K562 (cell line): ENCODE measurements at regions not wholly inside any gene's neighbourhood (a gene's known extent, or its start where the extent isn't known, plus 50 kb on each side); places are given as distances from the start of the nearest gene placed in this dataset. TPM values are rescaled to one million over a fixed set of nuclear protein-coding genes. Genes with fewer than 3 reads are reported as not detected.
"Not testable (repeated sequence)": the region's sequence is repeated elsewhere in the genome, so short reads cannot be mapped to it uniquely, and the experiment has no call there.

Experiments used
- ATAC-seq: fragments of 200-7000 bp; cut with Tn5 transposase; 3 replicates; pipeline ENCODE4 v1.9.1; 2020; ENCODE audit warnings: moderate library complexity
- BruUV-seq: library from RNA; stranded (reverse); fragments of 400-500 nt; replicated peaks from 2 replicates; lab custom pipeline; 2021; lab: Mats Ljungman, UMichigan
- CTCF ChIA-PET: fragments of 300-600 bp; formaldehyde crosslinking; extraction: SDS; loops from one replicate; lab custom pipeline; 2021; ENCODE audit warnings: low intra/inter-chr PET ratio; lab: Yijun Ruan, JAX
- POLR2A ChIA-PET: fragments of 300-600, 350-650 bp; sonication (Branson Sonifier 250); formaldehyde crosslinking; extraction: SDS; loops from one replicate; lab custom pipeline; 2021; ENCODE audit warnings: antibody characterized with exemption, inconsistent platforms; lab: Yijun Ruan, JAX
- DNase-seq, 4 experiments: peaks; one replicate each; pipeline versions ENCODE4 v3.0.0 to v3.0.0-alpha.2; 2011 to 2018; ENCODE audit warnings: low spot score in 3 of 4, mixed read lengths in 3 of 4; ENCODE audit errors: extremely low read depth in 1 of 4
- FAIRE-seq: peaks from 2 replicates; lab custom pipeline; 2011; peaks lifted over from hg19 to GRCh38; lab: Jason Lieb, UNC
- H2AFZ ChIP-seq: 2 replicates; pipeline ENCODE4 v1.6.0; 2011; ENCODE audit warnings: low read depth, low read length, control low read depth, inconsistent platforms
- H3K27ac ChIP-seq: fragments of 200-600 bp; 3 replicates; pipeline ENCODE4 v1.8.0; 2011; ENCODE audit warnings: low read depth, mild to moderate bottlenecking, control low read depth, inconsistent platforms, low read length, moderate library complexity, mixed read lengths; ENCODE audit errors: extremely low read depth
- H3K27me3 ChIP-seq, 2 experiments: fragments of 300-600 bp in 1 of 2; 2 replicates in 1 of 2; 3 replicates in 1 of 2; pipeline versions ENCODE4 v1.6.0 to v1.8.0; 2011; ENCODE audit warnings: inconsistent platforms in 2 of 2, low read length in 2 of 2, mild to moderate bottlenecking in 1 of 2, mixed read lengths in 1 of 2, moderate library complexity in 1 of 2; ENCODE audit not compliant: control insufficient read depth in 2 of 2, insufficient read depth in 2 of 2
- H3K36me3 ChIP-seq: fragments of 300-600 bp; 3 replicates; pipeline ENCODE4 v1.8.0; 2011; ENCODE audit warnings: mild to moderate bottlenecking, low read length, inconsistent platforms; ENCODE audit not compliant: control insufficient read depth, insufficient read depth
- H3K4me1 ChIP-seq, 2 experiments: fragments of 200-600 bp in 1 of 2; replicated peaks in 1 of 2; 2 replicates in 1 of 2; 3 replicates in 1 of 2; pipeline versions ENCODE4 v1.5.1 to v1.8.0; 2011; ENCODE audit warnings: inconsistent platforms in 2 of 2, low read length in 2 of 2, mild to moderate bottlenecking in 1 of 2, mixed read lengths in 1 of 2, moderate library complexity in 1 of 2; ENCODE audit not compliant: control insufficient read depth in 2 of 2, insufficient read depth in 2 of 2
- H3K4me2 ChIP-seq: 2 replicates; pipeline ENCODE4 v1.6.1; 2011; ENCODE audit warnings: low read length, control low read depth, inconsistent platforms, mixed read lengths; ENCODE audit not compliant: insufficient read depth
- H3K4me3 ChIP-seq: fragments of 200-600 bp; sonication (generic), shearing (Covaris generic); 2 replicates; pipeline ENCODE4 v1.5.1; 2016; ENCODE audit warnings: control low read depth, inconsistent platforms
- H3K79me2 ChIP-seq: fragments of 200-600 bp; 3 replicates; pipeline ENCODE4 v1.8.0; 2011; ENCODE audit warnings: low read length, inconsistent platforms; ENCODE audit not compliant: control insufficient read depth, insufficient read depth
- H3K9ac ChIP-seq, 2 experiments: 2 replicates each; pipeline versions ENCODE4 v1.6.0 to v1.6.1; 2011; ENCODE audit warnings: low read depth in 2 of 2, low read length in 2 of 2, control low read depth in 1 of 2, inconsistent platforms in 1 of 2, mild to moderate bottlenecking in 1 of 2, mixed read lengths in 1 of 2; ENCODE audit not compliant: insufficient read depth in 1 of 2
- H3K9me1 ChIP-seq: one replicate; pipeline ENCODE4 v1.6.0; 2011; ENCODE audit warnings: inconsistent platforms, mild to moderate bottlenecking, low read length, moderate library complexity; ENCODE audit not compliant: control insufficient read depth, insufficient read depth
- H3K9me3 ChIP-seq: replicated peaks from 2 replicates; pipeline ENCODE4 v1.5.1; 2011; ENCODE audit warnings: low read depth, low read length, inconsistent platforms; ENCODE audit not compliant: control insufficient read depth, insufficient read depth
- H4K20me1 ChIP-seq: replicated peaks from 2 replicates; pipeline ENCODE4 v1.6.1; 2011; ENCODE audit warnings: low read length, inconsistent platforms, mixed read lengths; ENCODE audit not compliant: control insufficient read depth, insufficient read depth
- MYBL2 ChIP-seq, 2 experiments: fragments of 450-650 bp in 1 of 2; sonication (generic) in 1 of 2; formaldehyde crosslinking in 1 of 2; IDR thresholded peaks; 2 replicates each; pipeline versions ENCODE4 v1.6.1 to v1.8.1; 2017 to 2022; ENCODE audit warnings: borderline replicate concordance in 1 of 2, inconsistent platforms in 1 of 2, low read depth in 1 of 2, mild to moderate bottlenecking in 1 of 2, missing genetic modification reagents in 1 of 2, moderate library complexity in 1 of 2
- POLR2B ChIP-seq: fragments of 450-650 bp; IDR thresholded peaks from 2 replicates; pipeline ENCODE4 v1.6.1; 2018; ENCODE audit warnings: low read depth; ENCODE audit not compliant: partially characterized antibody
- TRIM24 ChIP-seq, 2 experiments: fragments of 450-650 bp; IDR thresholded peaks; 2 replicates each; pipeline ENCODE4 v1.6.1; 2016
- WGBS: fragments of 100-300 bp; shearing (Covaris generic); methylation state at CpG from one replicate; pipeline ENCODE4 v1.1.6; 2016; ENCODE audit warnings: low coverage, mixed read lengths; ENCODE audit not compliant: insufficient coverage; ENCODE audit errors: missing lambda C conversion rate; 5-methylcytosine and 5-hydroxymethylcytosine counted together
- in situ Hi-C: fragments of 300-500 bp; cut with MboI; formaldehyde crosslinking; loops from 4 replicates; pipeline ENCODE4 v1.15.0; 2018; ENCODE audit warnings: inconsistent platforms, mixed read lengths
- intact Hi-C: fragments of 100-400 bp; cut with micrococcal nuclease; formaldehyde crosslinking; loops from 2 replicates; pipeline ENCODE4 v1.14.2; 2022
- small RNA-seq: library from RNA; depleted of rRNA; stranded (forward); fragments of <200 nt; gene quantifications from one replicate; pipeline ENCODE3, GENCODE V24; 2014
- TF ChIP-seq, protein P1 (sequence below): sonication (generic); formaldehyde crosslinking; IDR thresholded peaks from 2 replicates; pipeline ENCODE4 v1.8.1; 2022; ENCODE audit warnings: missing genetic modification reagents
- TF ChIP-seq, protein P2 (sequence below), 2 experiments: IDR thresholded peaks in 1 of 2; conservative IDR thresholded peaks in 1 of 2; 2 replicates each; pipeline ENCODE4 v1.6.1; 2016; ENCODE audit warnings: low read depth in 2 of 2, mild to moderate bottlenecking in 1 of 2, missing compliant biosample characterization in 1 of 2, missing genetic modification characterization in 1 of 2, moderate library complexity in 1 of 2

DNA sequence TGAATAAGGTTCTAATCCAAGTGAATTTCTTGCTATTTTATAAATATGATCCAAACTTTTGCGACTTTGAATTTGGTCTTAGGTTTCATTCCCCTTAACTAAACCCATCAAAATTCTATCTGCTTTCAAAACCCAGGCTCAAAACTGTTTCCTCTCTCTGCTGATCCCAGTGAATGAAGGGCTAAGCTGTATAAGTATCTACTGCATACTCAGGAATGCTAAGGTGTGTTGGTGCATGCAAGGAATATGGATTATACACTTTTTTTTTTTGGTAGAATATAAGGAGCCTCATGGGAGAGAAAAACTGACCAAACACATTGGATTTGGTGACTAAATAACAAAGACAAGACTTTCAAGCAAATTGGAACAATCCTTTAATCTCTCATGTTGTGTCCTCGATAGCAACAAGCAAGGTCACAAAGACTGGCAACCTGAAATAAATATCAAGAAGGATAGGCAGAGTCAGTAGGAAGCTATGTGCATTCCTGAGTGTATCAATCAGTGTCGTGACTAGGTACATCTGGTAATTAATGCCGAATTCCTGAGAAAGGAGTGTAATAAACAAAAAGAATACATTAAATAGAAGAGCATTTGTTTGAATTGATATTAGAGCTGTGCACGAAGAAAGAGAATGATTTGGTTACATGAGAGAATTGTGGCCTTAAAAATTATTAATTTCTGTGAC, 74.3 kb upstream of the KCTD8 start (continued):
- TF ChIP-seq TRIM24 (IDR thresholded peaks at IDR 0.05): no peak
- TF ChIP-seq MYBL2 (IDR thresholded peaks at IDR 0.05; ENCODE audit: low read depth): no peak
- TF ChIP-seq MYBL2 (CRISPR knock-in tag; IDR thresholded peaks at IDR 0.05; ENCODE audit: borderline replicate concordance): no peak
- TF ChIP-seq, protein P1, sequence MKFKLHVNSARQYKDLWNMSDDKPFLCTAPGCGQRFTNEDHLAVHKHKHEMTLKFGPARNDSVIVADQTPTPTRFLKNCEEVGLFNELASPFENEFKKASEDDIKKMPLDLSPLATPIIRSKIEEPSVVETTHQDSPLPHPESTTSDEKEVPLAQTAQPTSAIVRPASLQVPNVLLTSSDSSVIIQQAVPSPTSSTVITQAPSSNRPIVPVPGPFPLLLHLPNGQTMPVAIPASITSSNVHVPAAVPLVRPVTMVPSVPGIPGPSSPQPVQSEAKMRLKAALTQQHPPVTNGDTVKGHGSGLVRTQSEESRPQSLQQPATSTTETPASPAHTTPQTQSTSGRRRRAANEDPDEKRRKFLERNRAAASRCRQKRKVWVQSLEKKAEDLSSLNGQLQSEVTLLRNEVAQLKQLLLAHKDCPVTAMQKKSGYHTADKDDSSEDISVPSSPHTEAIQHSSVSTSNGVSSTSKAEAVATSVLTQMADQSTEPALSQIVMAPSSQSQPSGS (CRISPR knock-in tag): no peak
- TF ChIP-seq, protein P2, sequence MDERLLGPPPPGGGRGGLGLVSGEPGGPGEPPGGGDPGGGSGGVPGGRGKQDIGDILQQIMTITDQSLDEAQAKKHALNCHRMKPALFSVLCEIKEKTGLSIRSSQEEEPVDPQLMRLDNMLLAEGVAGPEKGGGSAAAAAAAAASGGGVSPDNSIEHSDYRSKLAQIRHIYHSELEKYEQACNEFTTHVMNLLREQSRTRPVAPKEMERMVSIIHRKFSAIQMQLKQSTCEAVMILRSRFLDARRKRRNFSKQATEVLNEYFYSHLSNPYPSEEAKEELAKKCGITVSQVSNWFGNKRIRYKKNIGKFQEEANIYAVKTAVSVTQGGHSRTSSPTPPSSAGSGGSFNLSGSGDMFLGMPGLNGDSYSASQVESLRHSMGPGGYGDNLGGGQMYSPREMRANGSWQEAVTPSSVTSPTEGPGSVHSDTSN (CRISPR knock-in tag; IDR thresholded peaks at IDR 0.05; ENCODE audit: low read depth): no peak
- TF ChIP-seq, protein P2 (tag; conservative IDR thresholded peaks at IDR 0.05; ENCODE audit: low read depth): no peak
- no peak for TF ChIP-seq POLR2B

DNA sequence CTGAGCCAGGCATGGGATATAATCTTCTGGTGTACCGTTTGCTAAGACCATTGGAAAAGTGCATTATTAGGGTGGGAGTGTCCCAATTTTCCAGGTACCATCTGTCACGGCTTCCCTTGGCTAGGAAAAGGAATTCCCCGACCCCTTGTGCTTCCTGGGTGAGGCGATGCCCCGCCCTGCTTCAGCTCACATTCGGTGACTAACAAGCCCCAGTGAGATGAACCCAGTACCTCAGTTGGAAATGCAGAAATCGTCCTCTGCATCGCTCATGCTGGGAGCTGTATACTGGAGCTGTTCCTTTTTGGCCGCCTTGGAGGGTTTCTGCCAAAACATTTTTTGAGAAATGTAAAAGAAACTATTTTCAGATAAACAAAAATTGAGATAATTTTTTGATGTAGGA, 53.6 kb upstream of the KCTD8 start:
- intact Hi-C loops, H3K27ac ChIP-seq, in situ Hi-C loops, H2AFZ ChIP-seq, H3K4me3 ChIP-seq, H3K9ac ChIP-seq, ATAC-seq, CTCF ChIA-PET, BruUV-seq, H3K36me3 ChIP-seq, H3K4me2 ChIP-seq, FAIRE-seq, H3K9me1 ChIP-seq, DNase-seq, POLR2A ChIA-PET, H3K79me2 ChIP-seq, H3K9me3 ChIP-seq, H3K4me1 ChIP-seq, H3K27me3 ChIP-seq, H4K20me1 ChIP-seq: not testable (repeated sequence)
- 0% methylated on average over 7 of the region's 9 CpGs for WGBS

Small RNA genes lying in the stretch of these regions (small RNA-seq; reads per million reads assigned to genes)
- gene AC093852.1: not detected
